ENCODE measurements at regions not wholly inside any gene's neighbourhood (a gene's known extent, or its start where the extent isn't known, plus 50 kb on each side); places are given as distances from the start of the nearest gene placed in this dataset.

DNA sequence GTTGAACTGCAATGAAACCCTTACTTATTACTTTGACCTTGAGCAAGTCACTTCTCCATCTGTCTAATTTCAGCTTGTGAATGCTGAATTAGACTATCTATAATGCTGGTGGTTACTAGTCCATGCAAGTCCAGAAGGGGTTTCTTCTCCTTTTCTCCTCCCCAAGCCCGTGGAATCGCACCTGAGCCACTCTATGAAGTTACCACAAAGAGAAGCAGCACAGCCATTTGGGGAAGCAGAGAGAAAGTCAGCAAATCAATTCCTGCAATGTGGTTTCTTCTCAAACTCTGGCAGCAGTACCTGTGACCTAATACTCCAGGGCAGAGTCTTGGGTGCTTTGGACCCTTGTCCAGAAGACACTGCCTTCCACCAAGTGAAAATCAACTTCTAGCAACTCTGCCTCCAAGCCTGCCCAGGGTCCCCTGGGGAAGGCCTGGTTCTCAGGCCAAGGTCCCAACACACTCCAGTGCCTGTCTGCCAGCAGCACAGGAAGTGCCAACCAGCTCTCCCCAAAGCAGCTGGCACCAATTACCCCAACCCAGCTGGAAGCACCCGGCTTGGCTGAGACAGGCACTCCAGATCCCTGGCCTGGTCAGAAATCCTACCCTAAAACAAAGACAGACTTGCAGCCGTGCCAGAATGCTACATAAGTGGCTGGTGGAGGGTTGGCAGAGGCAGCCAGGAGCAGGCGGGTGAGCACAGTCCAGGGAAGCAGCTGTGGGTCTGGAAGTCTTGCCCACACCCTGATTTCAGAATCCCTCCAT is 200.3 kb downstream of the LSM5 start:
- CTCF ChIA-PET, result no interaction called here
- H3K4me3 ChIP-seq (ENCODE audit: low read depth, low read length), result no peak overlapping the region
- no peak for DNase-seq (ENCODE audit: low read depth, low spot score)
- POLR2A ChIA-PET, result no interaction called here
- TF ChIP-seq, protein P1, sequence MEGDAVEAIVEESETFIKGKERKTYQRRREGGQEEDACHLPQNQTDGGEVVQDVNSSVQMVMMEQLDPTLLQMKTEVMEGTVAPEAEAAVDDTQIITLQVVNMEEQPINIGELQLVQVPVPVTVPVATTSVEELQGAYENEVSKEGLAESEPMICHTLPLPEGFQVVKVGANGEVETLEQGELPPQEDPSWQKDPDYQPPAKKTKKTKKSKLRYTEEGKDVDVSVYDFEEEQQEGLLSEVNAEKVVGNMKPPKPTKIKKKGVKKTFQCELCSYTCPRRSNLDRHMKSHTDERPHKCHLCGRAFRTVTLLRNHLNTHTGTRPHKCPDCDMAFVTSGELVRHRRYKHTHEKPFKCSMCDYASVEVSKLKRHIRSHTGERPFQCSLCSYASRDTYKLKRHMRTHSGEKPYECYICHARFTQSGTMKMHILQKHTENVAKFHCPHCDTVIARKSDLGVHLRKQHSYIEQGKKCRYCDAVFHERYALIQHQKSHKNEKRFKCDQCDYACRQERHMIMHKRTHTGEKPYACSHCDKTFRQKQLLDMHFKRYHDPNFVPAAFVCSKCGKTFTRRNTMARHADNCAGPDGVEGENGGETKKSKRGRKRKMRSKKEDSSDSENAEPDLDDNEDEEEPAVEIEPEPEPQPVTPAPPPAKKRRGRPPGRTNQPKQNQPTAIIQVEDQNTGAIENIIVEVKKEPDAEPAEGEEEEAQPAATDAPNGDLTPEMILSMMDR (IDR thresholded peaks at IDR 0.05; ENCODE audit: insufficient read depth, low read length, missing control alignments), result no peak

DNA sequence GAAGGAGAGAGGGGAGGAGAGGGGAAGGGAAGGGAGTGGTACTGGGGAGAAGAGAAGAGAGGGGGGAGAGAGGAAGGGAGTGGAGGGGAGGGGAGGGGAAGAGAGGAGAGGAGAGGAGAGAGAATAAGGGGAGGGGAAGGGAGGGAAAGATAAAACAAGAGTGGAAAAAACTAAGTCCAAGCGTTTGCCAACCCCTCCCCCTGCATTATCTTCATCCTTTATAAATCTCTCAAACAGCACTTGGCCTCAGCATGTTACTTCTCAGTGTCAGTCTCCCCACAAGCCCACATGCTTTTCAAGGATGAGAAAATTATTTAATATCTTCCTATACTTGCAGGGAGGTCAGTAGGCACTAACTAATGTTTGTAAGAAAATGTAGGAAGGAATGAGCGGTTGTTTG is 204.5 kb downstream of the LSM5 start:
- H3K4me3 ChIP-seq (ENCODE audit: low read depth, low read length), result no peak overlapping the region
- TF ChIP-seq, protein P1 (IDR thresholded peaks at IDR 0.05; ENCODE audit: insufficient read depth, low read length, missing control alignments), result no peak
- no peak for DNase-seq (ENCODE audit: low read depth, low spot score)
- ChIA-PET POLR2A (no interaction called here), CTCF (no interaction called here)

DNA sequence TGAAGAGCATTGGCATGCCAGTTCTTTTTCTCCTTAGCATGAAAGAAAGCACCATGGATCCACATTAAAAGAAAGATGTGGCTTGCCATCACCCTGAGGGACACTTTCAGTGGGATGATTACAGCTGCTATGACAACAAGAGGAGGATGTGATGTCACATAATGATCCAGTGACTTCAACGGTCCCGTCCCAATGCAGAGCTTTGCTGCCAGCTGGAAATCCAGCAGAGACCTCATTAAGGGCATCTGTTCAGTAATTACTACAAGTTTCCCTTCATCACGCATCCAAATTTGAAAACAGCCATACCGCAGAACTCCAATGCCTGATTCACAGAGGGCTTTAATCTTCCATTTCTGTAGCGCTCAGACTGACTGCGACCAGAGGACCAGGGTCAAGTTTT is 206.6 kb downstream of the LSM5 start:
- ChIA-PET POLR2A (no interaction called here), CTCF (no interaction called here)
- no peak for DNase-seq (ENCODE audit: low read depth, low spot score)
- TF ChIP-seq, protein P1 (IDR thresholded peaks at IDR 0.05; ENCODE audit: insufficient read depth, low read length, missing control alignments), result no peak
- H3K4me3 ChIP-seq (ENCODE audit: low read depth, low read length), result no peak overlapping the region

DNA sequence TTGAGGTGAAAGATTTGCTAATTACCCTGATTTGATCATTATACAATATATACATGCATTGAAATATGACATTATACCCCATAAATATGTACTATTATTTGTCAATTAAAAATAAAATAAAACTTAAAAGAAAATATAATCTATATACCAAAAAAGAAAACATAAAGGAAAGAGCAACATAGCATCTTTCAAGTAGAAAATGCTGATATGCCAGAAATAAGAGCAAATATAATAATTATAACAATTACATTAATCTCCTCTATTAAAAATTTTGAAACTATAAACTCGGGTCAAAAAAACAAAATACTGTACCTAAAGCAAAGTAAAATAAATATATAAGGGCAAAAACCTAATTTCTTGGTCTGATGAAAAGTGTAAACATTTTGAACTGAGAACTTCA is 209.3 kb upstream of the PDE1C start:
- CTCF ChIA-PET, result no interaction called here
- POLR2A ChIA-PET, result no interaction called here
- no peak overlapping the region for H3K4me3 ChIP-seq (ENCODE audit: low read depth, low read length)
- TF ChIP-seq, protein P1 (IDR thresholded peaks at IDR 0.05; ENCODE audit: insufficient read depth, low read length, missing control alignments), result no peak
- no peak for DNase-seq (ENCODE audit: low read depth, low spot score)

DNA sequence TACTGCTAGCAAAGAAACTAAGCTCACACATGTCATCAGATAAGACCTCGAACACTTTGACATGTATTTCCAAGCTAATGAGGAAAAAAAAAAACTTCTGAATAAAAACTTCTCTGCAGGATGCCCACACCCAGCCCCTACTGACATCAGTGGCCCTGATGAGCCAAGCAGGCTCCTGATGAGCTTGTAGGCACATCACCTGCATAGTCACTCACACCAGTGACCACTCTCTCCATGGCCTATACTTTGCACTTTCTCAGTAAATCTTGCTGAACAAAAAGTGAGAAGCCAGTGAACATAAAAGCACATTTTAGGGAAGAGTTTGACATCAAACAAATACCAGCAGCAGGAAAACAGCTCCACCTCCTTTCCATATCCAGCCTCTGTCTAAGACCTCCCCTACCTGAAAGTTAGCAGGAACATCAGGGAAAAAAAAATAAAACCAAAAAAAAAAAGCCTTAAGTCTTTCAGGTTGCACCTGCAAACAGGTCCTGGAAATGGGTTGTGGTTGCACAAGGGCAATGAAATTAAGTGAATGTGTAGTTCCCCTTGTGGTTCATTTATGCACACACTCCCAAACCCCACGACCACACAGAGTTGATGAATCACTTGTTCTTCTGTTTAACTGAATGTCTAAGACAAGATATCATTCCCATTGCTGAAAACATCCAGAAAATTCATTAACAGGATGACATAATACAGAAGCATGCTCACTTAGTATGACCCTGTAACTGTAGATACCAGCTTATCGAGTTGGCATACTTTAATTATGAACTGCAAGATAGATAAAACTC is 205.2 kb upstream of the PDE1C start:
- no peak for DNase-seq (ENCODE audit: low read depth, low spot score)
- CTCF ChIA-PET, result no interaction called here
- POLR2A ChIA-PET, result no interaction called here
- no peak overlapping the region for H3K4me3 ChIP-seq (ENCODE audit: low read depth, low read length)
- TF ChIP-seq, protein P1 (IDR thresholded peaks at IDR 0.05; ENCODE audit: insufficient read depth, low read length, missing control alignments), result no peak

DNA sequence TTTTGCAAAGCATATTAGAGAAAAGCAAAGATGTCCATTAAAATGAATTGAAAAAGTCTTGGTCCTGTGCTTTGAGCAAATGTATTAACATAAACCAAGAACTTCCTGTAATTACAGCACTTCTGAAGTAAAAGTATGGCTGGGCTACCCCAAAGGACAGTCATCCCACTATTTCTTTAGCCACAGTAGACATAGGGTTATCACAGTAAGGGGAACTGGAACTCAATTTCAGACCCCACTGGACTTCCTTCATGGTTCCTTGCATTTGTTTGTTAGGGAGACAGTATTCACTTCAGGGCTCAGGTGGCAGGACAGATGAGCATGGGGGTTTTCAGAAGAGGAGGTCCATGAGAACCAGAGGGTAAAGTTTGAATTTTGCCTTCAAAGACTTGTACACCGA is 203.1 kb upstream of the PDE1C start:
- TF ChIP-seq, protein P1 (IDR thresholded peaks at IDR 0.05; ENCODE audit: insufficient read depth, low read length, missing control alignments), result no peak
- no peak overlapping the region for H3K4me3 ChIP-seq (ENCODE audit: low read depth, low read length)
- ChIA-PET CTCF (no interaction called here), POLR2A (no interaction called here)
- DNase-seq (ENCODE audit: low read depth, low spot score), result no peak

Data from AG04449 (cell line).